Coronary artery (tissue), 2 donors: ENCODE measurements at regions not wholly inside any gene's neighbourhood (a gene's known extent, or its start where the extent isn't known, plus 50 kb on each side); places are given as distances from the start of the nearest gene placed in this dataset.

Experiments
- DNase-seq: peaks from one replicate; pipeline ENCODE4 v3.0.0-alpha.2; 2017; ENCODE audit warnings: low spot score
- H3K27ac ChIP-seq, 2 donors: fragments of 200-600 bp; sonication (generic); one replicate each; pipeline ENCODE4 v1.5.1; 2016 to 2019
- H3K4me3 ChIP-seq: fragments of 200-600 bp; sonication (generic); 2 replicates; pipeline ENCODE4 v1.5.1; 2016; ENCODE audit warnings: mild to moderate bottlenecking, moderate library complexity
- TF ChIP-seq, protein P1 (sequence below): fragments of 200-600 bp; sonication (generic); IDR thresholded peaks from one replicate; pipeline ENCODE4 v1.5.1; 2019; ENCODE audit warnings: antibody characterized with exemption

DNA sequence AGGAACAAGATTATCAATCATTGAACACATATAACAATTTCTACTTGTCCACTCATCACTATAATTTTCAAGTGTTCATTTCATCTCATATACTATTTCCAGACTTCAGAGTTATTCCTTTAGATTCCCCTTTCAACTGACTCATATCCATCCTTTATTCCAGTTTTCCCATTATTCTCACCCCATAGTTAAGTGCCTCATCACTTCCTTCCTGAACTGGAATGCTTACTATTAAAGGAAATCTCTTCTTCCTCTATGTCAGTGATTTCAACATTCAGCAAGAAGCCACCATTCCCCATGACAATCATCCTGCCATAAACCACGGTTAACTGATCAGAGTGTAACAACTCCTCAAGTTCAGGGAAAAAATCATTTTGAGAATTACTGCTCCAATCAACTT lies 198.9 kb downstream of the FBXO8 start:
- TF ChIP-seq, protein P1, sequence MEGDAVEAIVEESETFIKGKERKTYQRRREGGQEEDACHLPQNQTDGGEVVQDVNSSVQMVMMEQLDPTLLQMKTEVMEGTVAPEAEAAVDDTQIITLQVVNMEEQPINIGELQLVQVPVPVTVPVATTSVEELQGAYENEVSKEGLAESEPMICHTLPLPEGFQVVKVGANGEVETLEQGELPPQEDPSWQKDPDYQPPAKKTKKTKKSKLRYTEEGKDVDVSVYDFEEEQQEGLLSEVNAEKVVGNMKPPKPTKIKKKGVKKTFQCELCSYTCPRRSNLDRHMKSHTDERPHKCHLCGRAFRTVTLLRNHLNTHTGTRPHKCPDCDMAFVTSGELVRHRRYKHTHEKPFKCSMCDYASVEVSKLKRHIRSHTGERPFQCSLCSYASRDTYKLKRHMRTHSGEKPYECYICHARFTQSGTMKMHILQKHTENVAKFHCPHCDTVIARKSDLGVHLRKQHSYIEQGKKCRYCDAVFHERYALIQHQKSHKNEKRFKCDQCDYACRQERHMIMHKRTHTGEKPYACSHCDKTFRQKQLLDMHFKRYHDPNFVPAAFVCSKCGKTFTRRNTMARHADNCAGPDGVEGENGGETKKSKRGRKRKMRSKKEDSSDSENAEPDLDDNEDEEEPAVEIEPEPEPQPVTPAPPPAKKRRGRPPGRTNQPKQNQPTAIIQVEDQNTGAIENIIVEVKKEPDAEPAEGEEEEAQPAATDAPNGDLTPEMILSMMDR, result no peak
- no peak for DNase-seq
- no peak overlapping the region for H3K4me3 ChIP-seq
- no peak overlapping the region for H3K27ac ChIP-seq

DNA sequence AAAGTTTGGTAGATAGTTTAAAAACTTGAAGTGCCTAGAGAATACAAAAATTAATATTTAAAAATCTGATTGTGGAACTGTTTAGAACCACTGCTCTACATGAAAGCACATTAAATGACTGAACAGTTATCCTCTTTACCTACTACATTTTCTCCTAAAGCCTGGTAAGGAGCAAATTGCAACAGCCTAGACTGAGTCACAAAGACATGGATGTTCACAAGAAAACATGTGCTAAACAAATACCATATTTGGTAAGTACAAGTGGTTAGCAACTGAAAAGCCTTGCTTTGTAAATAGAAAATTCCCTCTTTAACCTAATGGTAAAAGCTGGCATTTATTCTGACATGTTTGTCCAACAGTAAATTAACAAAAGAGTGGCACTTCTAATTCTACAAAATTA lies 203.1 kb downstream of the FBXO8 start:
- Histone ChIP-seq H3K27ac (no peak overlapping the region), H3K4me3 (no peak overlapping the region)
- no peak for DNase-seq
- TF ChIP-seq, protein P1, result no peak

DNA sequence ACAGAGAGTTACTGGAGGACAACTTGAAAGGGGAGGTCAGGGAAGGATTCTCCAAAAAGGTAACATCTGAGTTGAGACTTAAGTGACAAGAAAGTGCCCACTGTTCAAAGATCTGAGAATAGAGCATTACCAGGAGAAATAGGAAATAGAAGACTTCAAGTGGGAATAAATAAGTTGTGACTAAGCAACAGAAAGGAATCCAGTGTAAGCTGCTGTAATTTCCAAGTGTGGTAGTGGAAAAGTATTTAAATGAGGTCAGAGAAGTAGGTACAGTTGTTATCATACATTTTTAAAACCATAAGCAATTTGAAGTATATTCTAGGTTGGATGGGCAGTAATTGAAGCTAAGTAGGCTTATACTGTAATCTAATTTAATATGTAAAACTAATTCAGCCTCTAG lies 211.9 kb downstream of the FBXO8 start:
- Histone ChIP-seq H3K27ac (no peak overlapping the region), H3K4me3 (no peak overlapping the region)
- TF ChIP-seq, protein P1, result no peak
- no peak for DNase-seq

DNA sequence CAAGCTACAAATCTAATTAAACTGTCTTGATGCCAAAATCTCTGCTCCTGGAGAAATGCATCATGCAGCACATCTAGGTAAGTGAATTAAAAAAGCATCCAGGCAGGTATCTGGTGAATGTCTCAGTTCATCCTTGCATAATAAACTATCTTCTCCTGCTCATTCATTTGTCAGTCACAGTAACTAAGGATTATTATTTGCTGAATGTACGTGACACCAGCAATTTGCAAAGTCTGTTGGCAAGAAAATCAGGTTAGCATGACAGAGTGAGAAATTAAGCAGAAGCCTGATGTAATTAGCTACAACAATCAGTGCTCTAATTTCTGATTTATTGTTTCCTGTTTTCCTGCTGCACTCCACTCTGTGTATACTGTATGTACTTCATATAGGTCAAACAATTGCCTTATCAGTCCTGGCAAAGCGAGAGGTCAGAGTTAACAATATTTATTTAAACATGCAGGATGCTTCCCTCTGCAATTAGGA lies 213.6 kb downstream of the FBXO8 start:
- H3K27ac ChIP-seq, result no peak overlapping the region
- TF ChIP-seq, protein P1, result no peak
- no peak overlapping the region for H3K4me3 ChIP-seq
- DNase-seq, result no peak

DNA sequence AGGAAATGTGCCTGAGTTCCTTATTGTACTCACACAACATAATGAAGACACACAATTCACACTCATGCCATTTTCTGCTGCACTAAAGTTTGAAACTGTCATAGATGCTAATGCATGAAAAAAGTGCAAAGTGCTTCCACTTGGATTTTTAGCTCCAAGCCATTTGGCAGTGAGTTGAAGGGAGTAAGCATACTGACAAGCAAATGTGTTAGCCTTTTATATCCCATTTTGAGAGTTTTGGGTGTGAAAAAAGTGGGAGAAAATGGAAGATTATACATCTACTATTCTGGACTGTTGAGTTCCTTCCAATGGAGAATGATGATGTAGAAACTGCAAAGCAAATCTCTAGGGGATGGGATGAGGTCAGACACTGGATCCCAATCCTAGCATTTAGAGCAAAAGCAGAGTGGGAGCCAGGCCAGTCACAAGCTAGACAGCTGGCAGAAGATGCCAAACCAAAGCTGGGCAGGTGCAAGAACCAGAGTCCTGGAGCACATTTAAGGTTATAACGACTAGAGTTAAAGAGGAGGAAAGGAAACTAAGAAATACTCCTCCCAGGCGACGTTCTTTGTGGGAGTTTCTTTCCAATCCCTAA lies 216.8 kb downstream of the FBXO8 start:
- no peak for DNase-seq
- Histone ChIP-seq H3K27ac (no peak overlapping the region), H3K4me3 (no peak overlapping the region)
- TF ChIP-seq, protein P1, result no peak

DNA sequence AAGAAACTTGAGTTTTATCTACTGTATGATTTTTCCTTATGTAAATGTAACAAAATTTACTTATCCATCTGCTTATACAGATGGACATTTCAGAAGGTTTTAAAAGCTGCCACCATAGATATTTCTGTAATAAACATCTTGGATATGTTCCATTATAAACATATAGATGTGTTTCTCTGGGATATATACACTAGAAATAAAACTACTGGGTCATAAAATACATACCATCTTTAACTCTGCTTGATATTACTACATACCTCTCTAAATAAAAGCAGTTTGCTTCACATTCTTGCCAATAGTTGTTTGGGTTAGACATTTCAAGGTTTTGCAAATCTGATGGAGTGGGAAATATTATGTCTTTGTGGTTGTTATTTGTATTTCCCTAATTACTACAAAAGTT lies 220.6 kb downstream of the FBXO8 start:
- Histone ChIP-seq H3K4me3 (no peak overlapping the region), H3K27ac (no peak overlapping the region)
- DNase-seq, result no peak
- TF ChIP-seq, protein P1, result no peak

DNA sequence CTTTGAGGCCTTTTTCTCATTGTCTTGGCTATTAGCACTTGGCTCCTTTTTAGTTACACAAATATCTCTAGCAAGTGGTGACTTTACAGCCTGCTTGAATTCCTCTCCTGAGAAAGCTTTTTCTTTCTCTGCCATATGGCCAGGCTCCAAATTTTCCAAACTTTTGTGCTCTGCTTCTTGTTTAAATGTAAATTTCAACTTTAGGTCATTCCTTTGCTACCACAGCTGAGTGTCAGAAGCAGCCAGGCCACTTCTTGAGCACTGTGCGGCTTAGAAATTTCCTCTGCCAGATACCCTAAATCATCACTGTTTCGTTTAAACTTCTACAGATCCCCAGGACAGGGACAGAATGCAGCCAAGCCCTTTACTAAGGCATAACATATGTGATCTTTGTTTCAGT lies 222.4 kb downstream of the FBXO8 start:
- TF ChIP-seq, protein P1, result no peak
- no peak overlapping the region for H3K4me3 ChIP-seq
- DNase-seq, result no peak
- H3K27ac ChIP-seq, result no peak overlapping the region
